Right renal cortex interstitium (tissue), 3 donors: ENCODE measurements at regions not wholly inside any gene's neighbourhood (a gene's known extent, or its start where the extent isn't known, plus 50 kb on each side); places are given as distances from the start of the nearest gene placed in this dataset.

ENCODE experiments used
- DNase-seq, 3 donors: peaks; one replicate each; pipeline ENCODE4 v3.0.0-alpha.2; 2013; ENCODE audit warnings: low read depth in 3 of 3, low spot score in 2 of 3

DNA sequence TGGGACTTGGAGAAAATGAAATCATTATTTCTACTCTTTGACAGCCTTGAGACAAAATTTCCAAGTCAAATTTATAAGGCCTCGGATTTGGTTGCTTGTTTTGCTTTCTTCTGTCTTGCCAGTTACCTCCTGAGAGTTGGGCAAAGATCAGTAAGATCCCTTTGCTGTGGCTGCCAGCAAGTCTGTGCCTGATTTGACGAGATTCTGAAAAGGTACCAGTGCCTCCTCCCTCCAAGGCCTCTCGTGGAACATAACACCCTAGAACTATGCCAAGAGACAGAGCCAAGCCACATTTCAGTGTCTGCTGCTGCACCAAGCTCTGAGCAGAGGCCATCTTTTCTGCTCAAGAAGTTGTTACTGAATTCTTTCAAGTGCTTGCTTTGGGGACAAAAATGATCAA lies 61.0 kb downstream of the GTPBP8 start:
- DNase-seq, result no peak

- DNase-seq, result no peak
These were observed 62.4 kb downstream of the GTPBP8 start for GRCh38 chr3:113053169-113053568.

DNA sequence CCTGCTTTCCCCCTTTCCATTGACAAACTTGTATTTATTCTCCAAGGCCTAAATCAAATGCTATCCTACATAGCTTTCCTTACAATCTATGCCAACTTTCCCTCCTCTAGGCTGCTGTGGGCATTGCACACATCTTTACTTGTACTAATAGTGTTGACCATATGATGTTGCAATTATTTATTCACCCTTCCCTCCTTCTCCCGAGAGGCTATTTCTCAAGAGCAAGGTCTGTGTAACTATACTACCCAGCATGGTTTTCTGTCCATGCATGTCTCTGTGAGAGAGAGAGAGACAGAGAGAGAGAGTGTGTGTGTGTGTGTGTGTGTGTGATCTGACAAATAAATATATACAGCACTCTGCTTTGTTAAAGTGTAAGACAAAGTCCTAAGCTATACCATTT lies 63.8 kb downstream of the GTPBP8 start:
- no peak for DNase-seq

GRCh38 chr3:113055201-113055600 lies 64.4 kb downstream of the GTPBP8 start:
- DNase-seq, result no peak

DNA sequence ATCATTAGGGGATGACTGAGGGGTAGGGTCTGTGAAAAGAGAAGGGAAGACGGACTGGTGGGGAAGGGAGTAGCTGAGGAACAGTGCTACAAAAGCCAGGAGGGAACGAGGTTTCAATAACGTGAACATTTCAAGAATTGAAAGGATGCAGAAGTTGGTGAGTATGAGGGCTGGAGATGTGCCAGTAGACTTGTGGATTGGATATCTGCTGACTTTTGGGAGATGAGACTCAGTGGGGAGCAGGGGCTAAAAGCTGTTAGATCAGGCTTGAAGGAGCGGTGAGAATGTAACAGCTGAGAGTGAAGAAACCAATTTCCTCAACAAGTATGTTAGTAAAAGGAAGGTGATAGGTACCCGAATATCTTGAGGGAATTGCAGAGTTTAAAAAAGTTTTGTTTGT lies 65.2 kb downstream of the GTPBP8 start:
- DNase-seq, result no peak

- DNase-seq, result no peak
These were observed 66.3 kb downstream of the GTPBP8 start for GRCh38 chr3:113057117-113057516.

GRCh38 chr3:113058188-113058587 lies 67.4 kb downstream of the GTPBP8 start:
- DNase-seq, result no peak

DNA sequence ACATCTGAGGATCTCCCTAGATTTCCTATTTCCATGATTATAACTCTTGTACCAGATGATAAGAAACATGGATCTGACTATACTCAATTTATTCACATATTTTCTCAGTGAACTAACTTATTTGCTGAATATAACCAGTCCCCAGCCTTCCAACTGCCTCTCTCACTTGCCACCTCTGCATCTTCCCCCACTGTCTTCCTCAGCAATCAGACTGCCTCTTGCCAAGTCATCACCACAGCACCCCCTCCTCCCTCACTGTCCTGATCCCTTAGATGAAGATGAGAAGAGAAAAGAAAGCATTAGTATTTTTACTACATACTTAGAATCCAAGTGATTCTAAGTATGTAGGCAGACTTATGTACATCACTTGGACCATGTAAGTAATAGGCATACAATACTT lies 71.9 kb downstream of the GTPBP8 start:
- DNase-seq, result no peak

DNA sequence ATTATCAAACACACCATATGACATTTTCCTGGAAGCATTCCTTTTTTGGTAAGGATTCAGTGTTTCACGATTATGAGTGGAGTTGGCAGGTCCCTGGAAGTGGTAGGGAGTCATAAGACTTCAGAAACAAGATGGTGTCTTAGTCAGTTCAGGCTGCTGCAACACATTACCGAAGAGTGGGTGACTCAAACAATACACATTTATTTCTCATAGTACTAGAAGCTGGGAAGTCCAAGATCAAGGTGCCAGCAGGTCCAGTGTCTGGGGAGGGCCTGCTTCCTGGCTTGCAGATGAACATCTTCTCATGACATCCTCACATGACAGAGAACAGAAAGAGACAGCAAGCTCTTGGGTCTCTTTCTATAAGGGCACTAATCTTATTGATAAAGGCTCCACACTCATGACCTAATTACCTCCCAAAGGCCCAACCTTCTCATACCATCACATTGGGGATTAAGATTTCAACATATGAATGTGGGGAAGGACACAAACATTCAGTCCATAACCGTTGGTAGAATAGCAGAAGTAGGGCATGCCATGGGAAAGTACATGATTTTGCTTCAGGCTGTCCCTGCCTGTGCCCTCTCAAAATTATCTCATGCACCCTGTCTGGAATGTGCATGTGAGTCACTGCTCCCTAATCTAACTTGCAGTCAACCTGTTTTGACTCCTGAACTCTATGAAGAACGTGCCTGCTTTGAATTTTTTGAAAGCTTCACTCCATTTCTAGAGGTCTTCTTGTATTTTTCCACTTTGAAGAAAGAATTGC lies 72.5 kb downstream of the GTPBP8 start:
- DNase-seq, result no peak

GRCh38 chr3:113064183-113064582 lies 73.4 kb downstream of the GTPBP8 start:
- DNase-seq, result no peak

DNA sequence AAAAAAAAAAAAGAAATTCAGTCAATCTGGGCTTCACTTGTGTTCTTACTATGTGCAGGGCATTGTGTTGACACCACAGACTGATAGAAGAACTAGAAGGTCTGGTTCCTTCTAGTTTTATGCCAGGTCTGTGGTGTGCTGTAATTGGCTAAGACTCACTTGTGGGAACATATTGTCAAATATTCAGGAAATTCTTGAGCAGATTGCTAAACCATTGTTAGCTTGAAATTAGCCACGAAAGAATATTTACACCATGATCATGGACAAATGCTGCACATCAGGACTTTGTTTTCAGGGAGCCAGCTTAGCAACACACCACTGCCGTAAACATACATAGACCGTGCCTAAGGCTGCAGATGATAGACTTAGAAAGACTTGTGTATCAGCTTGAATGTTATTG lies 74.6 kb downstream of the GTPBP8 start:
- DNase-seq, result no peak

DNA sequence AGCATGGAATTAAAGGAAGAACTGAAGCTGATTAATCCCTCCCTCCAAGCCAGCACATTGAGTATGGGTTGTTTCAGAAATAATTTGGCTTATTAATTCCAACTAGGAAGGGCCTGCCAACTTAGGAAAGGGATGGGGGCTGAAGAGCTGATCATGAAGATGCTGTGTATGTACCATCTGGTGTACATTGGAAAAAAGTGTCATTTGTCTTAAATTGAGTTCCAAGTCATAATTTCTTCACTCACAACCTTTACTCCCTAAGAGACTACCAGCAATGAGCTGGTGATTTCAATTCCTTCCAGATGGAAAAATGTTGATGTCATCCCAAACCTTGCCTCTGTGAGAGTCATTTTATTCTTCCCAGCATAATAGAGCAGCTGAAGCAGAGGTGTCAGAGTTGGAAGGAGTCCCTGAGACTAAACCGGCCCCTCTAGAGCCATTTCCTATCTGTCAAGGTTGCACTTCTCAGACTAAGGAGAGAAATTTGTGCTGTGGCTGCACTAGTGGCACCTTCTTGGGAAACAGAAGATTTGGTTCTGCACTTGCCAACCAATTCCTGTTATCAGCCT lies 79.4 kb downstream of the GTPBP8 start:
- no peak for DNase-seq

- no peak for DNase-seq
These were observed 79.9 kb downstream of the GTPBP8 start for GRCh38 chr3:113070681-113071113.

- DNase-seq, result no peak
These were observed 84.8 kb downstream of the GTPBP8 start for GRCh38 chr3:113075588-113075987.

GRCh38 chr3:113079218-113079961 lies 88.6 kb downstream of the GTPBP8 start:
- no peak for DNase-seq

GRCh38 chr3:113084777-113085176 lies 94.0 kb downstream of the GTPBP8 start:
- DNase-seq, result no peak

- no peak for DNase-seq
These were observed 96.0 kb downstream of the GTPBP8 start for GRCh38 chr3:113086560-113087461.

DNA sequence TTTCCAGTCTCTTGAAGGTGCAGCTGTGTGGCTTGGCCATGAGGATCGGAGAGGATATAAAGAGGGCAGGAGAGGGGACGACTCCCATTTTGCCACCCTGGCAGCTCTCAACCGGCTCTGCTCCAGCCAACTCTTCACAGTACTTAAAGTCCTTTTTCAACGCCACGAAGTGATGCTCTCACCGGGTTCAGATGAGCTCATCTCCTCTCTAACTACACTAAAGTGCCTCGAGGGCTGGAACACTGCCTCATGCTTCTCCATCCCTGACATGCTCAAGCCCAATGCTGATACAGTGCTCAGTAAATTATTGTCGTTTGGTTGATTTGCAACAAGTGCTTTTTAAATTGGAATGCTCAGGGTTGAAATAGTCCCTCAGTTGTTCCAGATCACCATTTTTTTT lies 97.8 kb downstream of the GTPBP8 start:
- DNase-seq, result no peak

DNA sequence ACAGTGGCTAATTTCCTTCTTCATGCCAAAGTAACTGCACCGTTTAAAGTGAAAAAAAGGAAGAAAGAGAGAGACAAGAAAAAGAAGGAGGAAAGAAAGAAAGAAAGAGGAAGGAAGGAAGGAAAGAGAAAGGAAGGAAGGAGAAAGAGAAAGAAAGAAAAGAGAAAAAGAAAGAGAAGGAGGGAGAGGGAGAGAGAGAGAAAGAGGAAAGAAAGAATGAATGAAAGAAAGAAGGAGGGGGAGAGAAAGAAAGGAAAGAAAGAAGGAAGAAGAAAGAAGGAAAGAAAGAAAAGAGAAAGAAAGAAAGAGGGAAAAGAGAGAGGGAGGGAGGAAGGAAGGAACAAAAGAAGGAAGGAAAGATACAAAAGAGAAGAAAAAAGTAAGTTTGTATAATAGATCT lies 100.6 kb downstream of the GTPBP8 start:
- no peak for DNase-seq

DNA sequence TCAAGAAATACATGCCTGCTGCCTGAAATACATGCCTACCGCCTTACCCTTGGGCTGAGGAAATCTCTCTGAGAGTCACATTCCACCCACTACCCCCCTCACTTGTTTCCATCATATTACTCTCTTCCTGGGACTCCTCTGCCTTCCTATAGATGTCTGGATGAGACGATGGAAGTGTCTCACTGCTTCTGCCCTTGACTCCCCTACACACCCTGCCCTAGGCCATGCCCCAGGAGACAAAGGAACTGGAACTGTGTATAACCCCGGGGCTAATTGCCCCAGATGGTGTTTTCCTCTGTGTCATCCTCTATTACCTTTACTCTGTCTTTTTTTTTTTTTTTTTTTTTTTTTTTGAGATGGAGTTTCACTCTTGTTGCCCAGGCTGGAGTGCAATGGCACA lies 102.0 kb downstream of the GTPBP8 start:
- no peak for DNase-seq
